Endodermal cell (in vitro differentiated cells): ENCODE measurements at regions not wholly inside any gene's neighbourhood (a gene's known extent, or its start where the extent isn't known, plus 50 kb on each side); places are given as distances from the start of the nearest gene placed in this dataset.

Experiments
- DNase-seq: peaks from one replicate; pipeline ENCODE4 v3.0.0-alpha.2; 2017
- H3K27ac ChIP-seq: 2 replicates; pipeline ENCODE4 v1.5.1; 2013; ENCODE audit warnings: mild to moderate bottlenecking, low read depth, low read length, moderate library complexity
- H3K27me3 ChIP-seq: 2 replicates; pipeline ENCODE4 v1.6.1; 2013; ENCODE audit warnings: mild to moderate bottlenecking, low read length, moderate library complexity; ENCODE audit not compliant: insufficient read depth, control insufficient read depth, poor library complexity, severe bottlenecking
- H3K36me3 ChIP-seq: 2 replicates; pipeline ENCODE4 v1.7.0; 2013; ENCODE audit warnings: mild to moderate bottlenecking, low read length, moderate library complexity; ENCODE audit not compliant: control insufficient read depth, insufficient read depth
- H3K4me1 ChIP-seq: one replicate; pipeline ENCODE4 v1.7.0; 2013; ENCODE audit warnings: low read length; ENCODE audit not compliant: control insufficient read depth, insufficient read depth
- H3K4me3 ChIP-seq: 2 replicates; pipeline ENCODE4 v1.5.1; 2013; ENCODE audit warnings: mild to moderate bottlenecking, low read length, moderate library complexity
- H3K9ac ChIP-seq: 2 replicates; pipeline ENCODE4 v1.6.1; 2013; ENCODE audit warnings: mild to moderate bottlenecking, low read length, moderate library complexity; ENCODE audit not compliant: poor library complexity, severe bottlenecking; ENCODE audit errors: extremely low read depth
- H3K9me3 ChIP-seq: 2 replicates; pipeline ENCODE4 v1.6.1; 2013; ENCODE audit warnings: mild to moderate bottlenecking, low read length, moderate library complexity; ENCODE audit not compliant: control insufficient read depth
- H3K27ac Mint-ChIP-seq: 2 replicates; pipeline ENCODE4 v1.8.0; 2020; ENCODE audit warnings: mixed read lengths
- H3K27me3 Mint-ChIP-seq: 2 replicates; pipeline ENCODE4 v1.8.0; 2021; ENCODE audit warnings: mild to moderate bottlenecking, mixed read lengths; ENCODE audit not compliant: insufficient read depth
- H3K36me3 Mint-ChIP-seq: 2 replicates; pipeline ENCODE4 v1.8.0; 2020; ENCODE audit warnings: low read depth, mixed read lengths
- H3K4me1 Mint-ChIP-seq: 2 replicates; pipeline ENCODE4 v1.8.0; 2020; ENCODE audit warnings: mixed read lengths
- H3K4me3 Mint-ChIP-seq: 2 replicates; pipeline ENCODE4 v1.8.0; 2020; ENCODE audit warnings: mild to moderate bottlenecking, moderate library complexity, mixed read lengths
- H3K9me3 Mint-ChIP-seq: 2 replicates; pipeline ENCODE4 v1.8.0; 2020; ENCODE audit warnings: mild to moderate bottlenecking, mixed read lengths
- WGBS, 2 experiments: methylation state at CpG; one replicate each; pipeline versions ENCODE4 v1.1.5 to v1.1.7; 2013; ENCODE audit warnings: missing lambda C conversion rate in 2 of 2, mixed read lengths in 1 of 2; ENCODE audit not compliant: insufficient coverage in 1 of 2, insufficient read length in 1 of 2; 5-methylcytosine and 5-hydroxymethylcytosine counted together
- TF ChIP-seq, protein P1 (sequence below): fragments of 200-600 bp; sonication (generic); conservative IDR thresholded peaks from 2 replicates; pipeline ENCODE4 v1.5.0; 2021; ENCODE audit warnings: antibody characterized with exemption, mild to moderate bottlenecking

DNA sequence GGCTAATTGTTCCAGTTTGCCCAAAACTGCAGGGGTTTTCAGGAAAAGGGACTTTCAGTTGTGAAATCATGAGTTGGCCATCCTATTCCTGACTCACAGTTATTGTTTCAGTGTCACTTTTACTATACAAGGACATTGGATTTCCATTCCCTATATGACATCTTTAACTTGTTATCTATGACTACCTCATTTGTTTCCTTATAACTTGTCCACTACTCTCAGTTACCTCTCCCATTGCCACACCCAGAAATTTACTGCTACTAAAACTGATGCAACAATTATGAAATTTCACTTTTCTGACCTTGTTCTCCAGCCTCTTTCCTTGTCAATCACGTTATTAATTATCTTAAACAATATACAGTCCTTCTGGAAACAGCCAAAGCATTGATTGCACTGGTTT, 116.5 kb upstream of the ZNF804A start:
- H3K4me1 Mint-ChIP-seq = no peaks in the 10 kb centered on the region

DNA sequence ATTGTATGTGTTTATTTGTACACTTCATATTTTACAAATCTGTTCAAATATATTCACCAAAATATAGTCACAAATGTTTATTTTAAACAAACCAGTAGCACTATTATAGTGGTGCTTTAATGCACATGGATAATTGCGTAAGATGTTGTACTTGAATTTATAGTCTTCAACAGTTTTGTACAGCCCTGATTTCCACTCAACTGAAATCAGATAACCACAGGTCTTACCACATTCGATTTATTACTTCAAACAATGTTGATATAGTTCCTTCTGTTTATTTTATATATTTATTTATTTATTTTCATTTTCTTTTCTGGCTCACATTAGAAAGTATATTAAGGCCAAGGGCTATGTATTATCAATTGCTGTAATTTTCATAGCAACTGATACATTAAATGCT, 99.4 kb upstream of the ZNF804A start:
- Mint-ChIP-seq H3K4me1 (no peaks in the 10 kb centered on the region), H3K4me3 (no peak overlapping the region), H3K27ac (no peak overlapping the region), H3K27me3 (no peaks in the 10 kb centered on the region), H3K36me3 (no peaks in the 10 kb centered on the region), H3K9me3 (no peaks in the 10 kb centered on the region)
- H3K9me3 ChIP-seq = no peaks in the 10 kb centered on the region
- TF ChIP-seq, protein P1, sequence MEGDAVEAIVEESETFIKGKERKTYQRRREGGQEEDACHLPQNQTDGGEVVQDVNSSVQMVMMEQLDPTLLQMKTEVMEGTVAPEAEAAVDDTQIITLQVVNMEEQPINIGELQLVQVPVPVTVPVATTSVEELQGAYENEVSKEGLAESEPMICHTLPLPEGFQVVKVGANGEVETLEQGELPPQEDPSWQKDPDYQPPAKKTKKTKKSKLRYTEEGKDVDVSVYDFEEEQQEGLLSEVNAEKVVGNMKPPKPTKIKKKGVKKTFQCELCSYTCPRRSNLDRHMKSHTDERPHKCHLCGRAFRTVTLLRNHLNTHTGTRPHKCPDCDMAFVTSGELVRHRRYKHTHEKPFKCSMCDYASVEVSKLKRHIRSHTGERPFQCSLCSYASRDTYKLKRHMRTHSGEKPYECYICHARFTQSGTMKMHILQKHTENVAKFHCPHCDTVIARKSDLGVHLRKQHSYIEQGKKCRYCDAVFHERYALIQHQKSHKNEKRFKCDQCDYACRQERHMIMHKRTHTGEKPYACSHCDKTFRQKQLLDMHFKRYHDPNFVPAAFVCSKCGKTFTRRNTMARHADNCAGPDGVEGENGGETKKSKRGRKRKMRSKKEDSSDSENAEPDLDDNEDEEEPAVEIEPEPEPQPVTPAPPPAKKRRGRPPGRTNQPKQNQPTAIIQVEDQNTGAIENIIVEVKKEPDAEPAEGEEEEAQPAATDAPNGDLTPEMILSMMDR = no peak
- H3K27me3 ChIP-seq = no peaks in the 10 kb centered on the region
- H3K27ac ChIP-seq = no peak overlapping the region
- H3K4me1 ChIP-seq = peaks cover 3% of the 10 kb centered on the region
- no peak overlapping the region for H3K9ac ChIP-seq
- H3K4me3 ChIP-seq = no peak overlapping the region
- 100% methylated on average over 1 of the region's 2 CpGs; no CpG with 5 or more reads in 1 of the 2 experiments for WGBS, 2 experiments
- H3K36me3 ChIP-seq = no peaks in the 10 kb centered on the region
- no peak for DNase-seq

More for the DNA sequence above, 116.5 kb upstream of the ZNF804A start:
- no peak overlapping the region for H3K27ac ChIP-seq
- Mint-ChIP-seq H3K36me3 (no peaks in the 10 kb centered on the region), H3K27me3 (no peaks in the 10 kb centered on the region), H3K4me3 (no peak overlapping the region), H3K27ac (no peak overlapping the region), H3K9me3 (no peaks in the 10 kb centered on the region)
- DNase-seq = no peak
- 82 to 100% methylated on average over 1 of the region's 1 CpG for WGBS, 2 experiments
- H3K4me1 ChIP-seq = no peaks in the 10 kb centered on the region
- no peaks in the 10 kb centered on the region for H3K27me3 ChIP-seq
- H3K4me3 ChIP-seq = no peak overlapping the region
- TF ChIP-seq, protein P1 = no peak
- H3K9me3 ChIP-seq = no peaks in the 10 kb centered on the region
- H3K36me3 ChIP-seq = no peaks in the 10 kb centered on the region
- no peak overlapping the region for H3K9ac ChIP-seq

DNA sequence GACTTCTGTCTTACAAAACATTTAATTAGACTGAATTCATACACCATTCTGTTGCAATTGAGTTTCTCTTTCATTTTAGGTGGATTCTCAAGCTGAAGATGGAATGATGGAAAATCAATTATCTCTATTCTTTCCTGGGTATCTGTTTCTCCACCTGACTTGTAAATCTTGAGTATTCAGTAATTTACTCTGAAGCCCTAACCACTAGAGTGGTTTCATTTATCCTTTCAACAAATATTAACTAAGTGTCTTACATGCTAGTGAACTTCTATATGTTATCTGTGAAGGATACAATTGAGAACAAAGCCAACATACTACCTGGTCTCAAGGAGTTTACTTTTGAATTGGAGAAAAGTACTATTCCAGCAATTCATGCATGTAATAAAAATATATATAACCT, 94.1 kb upstream of the ZNF804A start:
- H3K27ac ChIP-seq = no peak overlapping the region
- Mint-ChIP-seq H3K36me3 (no peaks in the 10 kb centered on the region), H3K9me3 (no peaks in the 10 kb centered on the region), H3K4me3 (no peak overlapping the region), H3K27me3 (no peaks in the 10 kb centered on the region), H3K27ac (no peak overlapping the region), H3K4me1 (peaks cover 5% of the 10 kb centered on the region)
- no peak for DNase-seq
- H3K4me3 ChIP-seq = no peak overlapping the region
- no peaks in the 10 kb centered on the region for H3K36me3 ChIP-seq
- no peaks in the 10 kb centered on the region for H3K9me3 ChIP-seq
- H3K4me1 ChIP-seq = peaks cover 4% of the 10 kb centered on the region
- TF ChIP-seq, protein P1 = no peak
- no peak overlapping the region for H3K9ac ChIP-seq
- no peaks in the 10 kb centered on the region for H3K27me3 ChIP-seq
